ENCODE measurements at regions not wholly inside any gene's neighbourhood (a gene's known extent, or its start where the extent isn't known, plus 50 kb on each side); places are given as distances from the start of the nearest gene placed in this dataset.

DNA sequence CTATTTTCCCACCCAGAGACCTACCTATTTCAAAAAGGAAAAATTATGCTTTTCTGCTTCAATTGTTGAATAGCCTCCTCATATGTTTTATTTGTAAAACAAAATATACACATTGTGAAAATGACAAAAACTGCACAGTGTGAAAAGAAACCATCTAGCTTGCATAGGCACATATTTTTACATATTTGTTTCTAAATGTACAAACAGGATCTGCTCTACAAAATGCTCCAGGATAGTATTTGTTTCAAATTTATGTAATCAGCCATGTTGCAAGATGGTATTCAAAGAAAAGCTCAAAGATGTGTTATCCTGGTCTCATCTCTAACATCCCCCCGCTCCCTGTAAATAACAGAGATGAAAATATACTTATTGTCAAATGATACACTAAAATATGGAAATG lies 366.1 kb upstream of the MPDZ start:
- TF ChIP-seq ZNF776 (tag by site-specific recombination; IDR thresholded peaks at IDR 0.05; ENCODE audit: borderline replicate concordance) (no peak), ZNF280C (tag by site-specific recombination; IDR thresholded peaks at IDR 0.05) (no peak), ZNF501 (tag by site-specific recombination; IDR thresholded peaks at IDR 0.05) (no peak), ZNF174 (tag by site-specific recombination; IDR thresholded peaks at IDR 0.05) (no peak), CTCF (tag by site-specific recombination; IDR thresholded peaks at IDR 0.05) (no peak), ZNF426 (tag by site-specific recombination; IDR thresholded peaks at IDR 0.05) (no peak), BCL6B (tag by site-specific recombination; IDR thresholded peaks at IDR 0.05) (no peak)

Data from HEK293 (cell line).